K562 (cell line): ENCODE measurements at regions not wholly inside any gene's neighbourhood (a gene's known extent, or its start where the extent isn't known, plus 50 kb on each side); places are given as distances from the start of the nearest gene placed in this dataset.

ENCODE experiments used
- ATAC-seq: fragments of 200-7000 bp; cut with Tn5 transposase; 3 replicates; pipeline ENCODE4 v1.9.1; 2020; ENCODE audit warnings: moderate library complexity
- BruUV-seq: library from RNA; stranded (reverse); fragments of 400-500 nt; replicated peaks from 2 replicates; lab custom pipeline; 2021; lab: Mats Ljungman, UMichigan
- CTCF ChIA-PET: fragments of 300-600 bp; formaldehyde crosslinking; extraction: SDS; loops from one replicate; lab custom pipeline; 2021; ENCODE audit warnings: low intra/inter-chr PET ratio; lab: Yijun Ruan, JAX
- POLR2A ChIA-PET: fragments of 300-600, 350-650 bp; sonication (Branson Sonifier 250); formaldehyde crosslinking; extraction: SDS; loops from one replicate; lab custom pipeline; 2021; ENCODE audit warnings: antibody characterized with exemption, inconsistent platforms; lab: Yijun Ruan, JAX
- DNase-seq, 4 experiments: peaks; one replicate each; pipeline versions ENCODE4 v3.0.0 to v3.0.0-alpha.2; 2011 to 2018; ENCODE audit warnings: low spot score in 3 of 4, mixed read lengths in 3 of 4; ENCODE audit errors: extremely low read depth in 1 of 4
- FAIRE-seq: peaks from 2 replicates; lab custom pipeline; 2011; peaks lifted over from hg19 to GRCh38; lab: Jason Lieb, UNC
- H2AFZ ChIP-seq: 2 replicates; pipeline ENCODE4 v1.6.0; 2011; ENCODE audit warnings: low read depth, low read length, control low read depth, inconsistent platforms
- H3K27ac ChIP-seq: fragments of 200-600 bp; 3 replicates; pipeline ENCODE4 v1.8.0; 2011; ENCODE audit warnings: low read depth, mild to moderate bottlenecking, control low read depth, inconsistent platforms, low read length, moderate library complexity, mixed read lengths; ENCODE audit errors: extremely low read depth
- H3K27me3 ChIP-seq, 2 experiments: fragments of 300-600 bp in 1 of 2; 2 replicates in 1 of 2; 3 replicates in 1 of 2; pipeline versions ENCODE4 v1.6.0 to v1.8.0; 2011; ENCODE audit warnings: inconsistent platforms in 2 of 2, low read length in 2 of 2, mild to moderate bottlenecking in 1 of 2, mixed read lengths in 1 of 2, moderate library complexity in 1 of 2; ENCODE audit not compliant: control insufficient read depth in 2 of 2, insufficient read depth in 2 of 2
- H3K36me3 ChIP-seq: fragments of 300-600 bp; 3 replicates; pipeline ENCODE4 v1.8.0; 2011; ENCODE audit warnings: mild to moderate bottlenecking, low read length, inconsistent platforms; ENCODE audit not compliant: control insufficient read depth, insufficient read depth
- H3K4me1 ChIP-seq, 2 experiments: fragments of 200-600 bp in 1 of 2; replicated peaks in 1 of 2; 2 replicates in 1 of 2; 3 replicates in 1 of 2; pipeline versions ENCODE4 v1.5.1 to v1.8.0; 2011; ENCODE audit warnings: inconsistent platforms in 2 of 2, low read length in 2 of 2, mild to moderate bottlenecking in 1 of 2, mixed read lengths in 1 of 2, moderate library complexity in 1 of 2; ENCODE audit not compliant: control insufficient read depth in 2 of 2, insufficient read depth in 2 of 2
- H3K4me2 ChIP-seq: 2 replicates; pipeline ENCODE4 v1.6.1; 2011; ENCODE audit warnings: low read length, control low read depth, inconsistent platforms, mixed read lengths; ENCODE audit not compliant: insufficient read depth
- H3K4me3 ChIP-seq: fragments of 200-600 bp; sonication (generic), shearing (Covaris generic); 2 replicates; pipeline ENCODE4 v1.5.1; 2016; ENCODE audit warnings: control low read depth, inconsistent platforms
- H3K79me2 ChIP-seq: fragments of 200-600 bp; 3 replicates; pipeline ENCODE4 v1.8.0; 2011; ENCODE audit warnings: low read length, inconsistent platforms; ENCODE audit not compliant: control insufficient read depth, insufficient read depth
- H3K9ac ChIP-seq, 2 experiments: 2 replicates each; pipeline versions ENCODE4 v1.6.0 to v1.6.1; 2011; ENCODE audit warnings: low read depth in 2 of 2, low read length in 2 of 2, control low read depth in 1 of 2, inconsistent platforms in 1 of 2, mild to moderate bottlenecking in 1 of 2, mixed read lengths in 1 of 2; ENCODE audit not compliant: insufficient read depth in 1 of 2
- H3K9me1 ChIP-seq: one replicate; pipeline ENCODE4 v1.6.0; 2011; ENCODE audit warnings: inconsistent platforms, mild to moderate bottlenecking, low read length, moderate library complexity; ENCODE audit not compliant: control insufficient read depth, insufficient read depth
- H3K9me3 ChIP-seq: replicated peaks from 2 replicates; pipeline ENCODE4 v1.5.1; 2011; ENCODE audit warnings: low read depth, low read length, inconsistent platforms; ENCODE audit not compliant: control insufficient read depth, insufficient read depth
- H4K20me1 ChIP-seq: replicated peaks from 2 replicates; pipeline ENCODE4 v1.6.1; 2011; ENCODE audit warnings: low read length, inconsistent platforms, mixed read lengths; ENCODE audit not compliant: control insufficient read depth, insufficient read depth
- ASH1L ChIP-seq: fragments of 450-650 bp; IDR thresholded peaks from 2 replicates; pipeline ENCODE4 v1.6.1; 2018; ENCODE audit warnings: borderline replicate concordance, mild to moderate bottlenecking, low read depth; ENCODE audit not compliant: partially characterized antibody
- BCL6 ChIP-seq: fragments of 250-450 bp; sonication (Bioruptor Pico); IDR thresholded peaks from 2 replicates; pipeline ENCODE4 v1.4.0; 2020
- DLX4 ChIP-seq: fragments of 250-450 bp; sonication (Bioruptor Pico); IDR thresholded peaks from 2 replicates; pipeline ENCODE4 v1.6.1; 2021; ENCODE audit warnings: mild to moderate bottlenecking
- E2F3 ChIP-seq: fragments of 250-450 bp; sonication (Bioruptor Pico); IDR thresholded peaks from 2 replicates; pipeline ENCODE4 v1.4.0; 2020; ENCODE audit warnings: mild to moderate bottlenecking
- L3MBTL2 ChIP-seq: fragments of 450-650 bp; IDR thresholded peaks from 2 replicates; pipeline ENCODE4 v1.6.1; 2016; ENCODE audit warnings: mild to moderate bottlenecking, moderate library complexity
- NCOA6 ChIP-seq: fragments of 450-650 bp; IDR thresholded peaks from 2 replicates; pipeline ENCODE4 v1.6.1; 2017; ENCODE audit warnings: mild to moderate bottlenecking
- NFRKB ChIP-seq: fragments of 450-650 bp; IDR thresholded peaks from 2 replicates; pipeline ENCODE4 v1.6.1; 2016; ENCODE audit warnings: low read depth
- NR3C1 ChIP-seq: sonication (generic); formaldehyde crosslinking; IDR thresholded peaks from 2 replicates; pipeline ENCODE4 v1.8.1; 2022; ENCODE audit warnings: missing genetic modification reagents
- PML ChIP-seq: IDR thresholded peaks from 2 replicates; pipeline ENCODE4 v1.6.1; 2012; ENCODE audit warnings: low read length, inconsistent platforms
- SLC30A9 ChIP-seq: fragments of 250-450 bp; sonication (Bioruptor Pico); IDR thresholded peaks from 2 replicates; pipeline ENCODE4 v1.8.0; 2022; ENCODE audit warnings: mild to moderate bottlenecking, moderate library complexity
- SMAD3 ChIP-seq: fragments of 450-650 bp; formaldehyde crosslinking; conservative IDR thresholded peaks from 2 replicates; pipeline ENCODE4 v1.4.0; 2020; ENCODE audit warnings: mild to moderate bottlenecking
- ZEB2 ChIP-seq: fragments of 450-650 bp; IDR thresholded peaks from 2 replicates; pipeline ENCODE4 v1.6.1; 2016
- ZNF561 ChIP-seq: fragments of 450-650 bp; formaldehyde crosslinking; conservative IDR thresholded peaks from 2 replicates; pipeline ENCODE4 v1.4.0; 2020; ENCODE audit warnings: mild to moderate bottlenecking, moderate library complexity
- ZNF77 ChIP-seq: fragments of 250-450 bp; sonication (Bioruptor Pico); IDR thresholded peaks from 2 replicates; pipeline ENCODE4 v1.5.0; 2020
- WGBS: fragments of 100-300 bp; shearing (Covaris generic); methylation state at CpG from one replicate; pipeline ENCODE4 v1.1.6; 2016; ENCODE audit warnings: low coverage, mixed read lengths; ENCODE audit not compliant: insufficient coverage; ENCODE audit errors: missing lambda C conversion rate; 5-methylcytosine and 5-hydroxymethylcytosine counted together
- in situ Hi-C: fragments of 300-500 bp; cut with MboI; formaldehyde crosslinking; loops from 4 replicates; pipeline ENCODE4 v1.15.0; 2018; ENCODE audit warnings: inconsistent platforms, mixed read lengths
- intact Hi-C: fragments of 100-400 bp; cut with micrococcal nuclease; formaldehyde crosslinking; loops from 2 replicates; pipeline ENCODE4 v1.14.2; 2022

DNA sequence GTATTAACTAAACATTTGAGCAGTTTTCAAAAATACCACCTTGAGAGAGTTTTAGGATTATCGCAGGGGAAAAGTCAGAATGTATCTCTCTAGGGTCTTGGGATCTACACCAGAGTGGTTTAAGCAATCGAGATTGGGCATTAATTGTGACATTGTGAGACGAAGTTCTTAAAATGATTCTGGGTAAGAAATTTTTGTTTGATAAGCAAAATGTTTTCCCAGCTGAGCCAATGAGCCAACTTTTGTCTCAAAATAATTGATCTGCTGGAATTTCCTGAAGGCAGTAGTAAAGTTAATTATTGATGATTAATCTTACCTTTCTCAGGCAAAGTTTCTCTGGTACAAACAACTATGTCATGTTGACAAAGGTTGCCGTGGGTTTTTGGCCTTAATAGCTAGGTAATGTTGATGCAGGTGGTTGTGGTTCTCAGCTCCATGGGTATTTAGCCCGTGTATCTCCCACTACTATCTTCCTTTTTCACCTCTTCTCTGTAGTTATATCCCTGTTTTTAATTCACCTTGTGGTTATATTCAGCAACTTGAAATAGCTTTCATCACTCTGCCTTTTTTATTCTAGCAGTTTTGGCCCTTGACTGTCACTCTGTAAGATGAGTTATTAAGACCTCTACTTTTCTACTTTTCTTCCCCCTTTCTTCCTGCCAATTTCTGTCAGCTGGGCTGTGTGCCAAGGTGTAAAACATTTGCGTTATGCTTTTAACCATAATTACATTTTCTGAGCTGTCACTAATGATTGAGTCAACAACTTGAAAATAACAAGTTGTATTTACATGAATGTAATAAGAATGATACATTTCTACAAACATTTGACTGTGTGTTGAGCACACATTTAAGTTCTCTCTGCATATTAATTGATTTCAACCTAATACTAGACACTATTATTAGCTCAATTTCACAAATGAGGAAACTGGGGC lies 368.3 kb upstream of the BTBD3 start:
- H3K4me2 ChIP-seq, result no peak overlapping the region
- CTCF ChIA-PET, result no interaction called here
- intact Hi-C loops (no loop called here), in situ Hi-C loops (no loop called here)
- H3K36me3 ChIP-seq, result no peaks in the 10 kb centered on the region
- WGBS, result 0% methylated on average over 5 of the region's 6 CpGs
- H3K27ac ChIP-seq, result no peak overlapping the region
- no peak overlapping the region for H3K9ac ChIP-seq
- TF ChIP-seq SMAD3 (CRISPR knock-in tag) (no peak), BCL6 (CRISPR knock-in tag) (no peak), ZEB2 (no peak), NR3C1 (CRISPR knock-in tag) (no peak), NCOA6 (no peak), E2F3 (CRISPR knock-in tag) (no peak), ZNF77 (no peak), DLX4 (no peak), ASH1L (no peak), PML (no peak), ZNF561 (no peak), L3MBTL2 (no peak), NFRKB (no peak), SLC30A9 (CRISPR knock-in tag) (no peak)
- H3K79me2 ChIP-seq, result no peaks in the 10 kb centered on the region
- H2AFZ ChIP-seq, result no peak overlapping the region
- no peak for DNase-seq
- no peak for FAIRE-seq
- H3K9me3 ChIP-seq, result no peaks in the 10 kb centered on the region
- H3K4me1 ChIP-seq, result no peaks in the 10 kb centered on the region
- no peaks in the 10 kb centered on the region for H4K20me1 ChIP-seq
- H3K9me1 ChIP-seq, result no peaks in the 10 kb centered on the region
- H3K27me3 ChIP-seq, result no peaks in the 10 kb centered on the region
- no peak overlapping the region for H3K4me3 ChIP-seq
- POLR2A ChIA-PET, result no interaction called here
- no TSS peak for BruUV-seq
- no peak for ATAC-seq
